PC-9 (cell line): ENCODE measurements at regions not wholly inside any gene's neighbourhood (a gene's known extent, or its start where the extent isn't known, plus 50 kb on each side); places are given as distances from the start of the nearest gene placed in this dataset.

Experiments used
- BruUV-seq: library from RNA; stranded (reverse); fragments of 400-500 nt; replicated peaks from 2 replicates; lab custom pipeline; 2021; lab: Mats Ljungman, UMichigan
- CTCF ChIA-PET: fragments of 300-600 bp; sonication (Branson Sonifier 250); formaldehyde crosslinking; loops from one replicate; lab custom pipeline; 2022; ENCODE audit warnings: antibody characterized with exemption; lab: Charles Lee
- POLR2A ChIA-PET: fragments of 300-600 bp; sonication (Branson Sonifier 250); formaldehyde crosslinking; loops from one replicate; lab custom pipeline; 2022; ENCODE audit warnings: antibody characterized with exemption; ENCODE audit not compliant: unreplicated experiment; lab: Charles Lee
- DNase-seq, 2 experiments: peaks; one replicate each; pipeline versions ENCODE4 v3.0.0 to v3.0.0-alpha.2; 2015 to 2022; ENCODE audit warnings: mixed read lengths in 1 of 2
- H2AFZ ChIP-seq: fragments of 200-600 bp; sonication (generic); 2 replicates; pipeline ENCODE4 v1.8.1; 2017; ENCODE audit warnings: antibody characterized with exemption
- H3F3A ChIP-seq: fragments of 200-600 bp; sonication (generic); 2 replicates; pipeline ENCODE4 v1.8.1; 2017; ENCODE audit warnings: antibody characterized with exemption, mild to moderate bottlenecking, low read depth; ENCODE audit not compliant: insufficient read depth
- H3K27ac ChIP-seq: fragments of 200-600 bp; sonication (generic); 2 replicates; pipeline ENCODE4 v1.6.1; 2016; ENCODE audit warnings: mixed run types
- H3K27me3 ChIP-seq: fragments of 200-600 bp; sonication (generic); 2 replicates; pipeline ENCODE4 v1.6.1; 2016; ENCODE audit warnings: low read depth, mixed run types; ENCODE audit not compliant: insufficient read depth
- H3K36me3 ChIP-seq: fragments of 200-600 bp; sonication (generic); 2 replicates; pipeline ENCODE4 v1.6.1; 2016; ENCODE audit warnings: low read depth, mixed run types
- H3K4me1 ChIP-seq: fragments of 200-600 bp; sonication (generic); replicated peaks from 2 replicates; pipeline ENCODE4 v1.6.1; 2016; ENCODE audit warnings: mixed run types; ENCODE audit not compliant: insufficient read depth
- H3K4me2 ChIP-seq: fragments of 200-600 bp; sonication (generic); 2 replicates; pipeline ENCODE4 v1.6.1; 2017; ENCODE audit warnings: mixed run types
- H3K4me3 ChIP-seq: fragments of 200-600 bp; sonication (generic); 2 replicates; pipeline ENCODE4 v1.6.1; 2016; ENCODE audit warnings: mixed run types
- H3K79me2 ChIP-seq: fragments of 200-600 bp; sonication (generic); 2 replicates; pipeline ENCODE4 v1.6.1; 2017; ENCODE audit warnings: low read depth, mixed run types
- H3K9me2 ChIP-seq: fragments of 200-600 bp; sonication (generic); 2 replicates; pipeline ENCODE4 v1.8.1; 2017; ENCODE audit warnings: mild to moderate bottlenecking; ENCODE audit not compliant: insufficient read depth
- H3K9me3 ChIP-seq: fragments of 200-600 bp; sonication (generic); 2 replicates; pipeline ENCODE4 v1.8.1; 2016; ENCODE audit warnings: low read depth; ENCODE audit not compliant: insufficient read depth
- H4K20me1 ChIP-seq: fragments of 200-600 bp; sonication (generic); 2 replicates; pipeline ENCODE4 v1.8.1; 2017; ENCODE audit not compliant: insufficient read depth
- EZH2 ChIP-seq: fragments of 200-600 bp; sonication (generic); IDR thresholded peaks from 2 replicates; pipeline ENCODE4 v1.8.0; 2017; ENCODE audit warnings: antibody characterized with exemption, low read depth
- intact Hi-C: fragments of 100-400 bp; cut with micrococcal nuclease; formaldehyde crosslinking; loops from one replicate; pipeline ENCODE4 v1.10.0; 2022; ENCODE audit not compliant: unreplicated experiment
- TF ChIP-seq, protein P1 (sequence below): fragments of 200-600 bp; sonication (generic); conservative IDR thresholded peaks from 2 replicates; pipeline ENCODE4 v1.6.1; 2017; ENCODE audit warnings: mixed run types, antibody characterized with exemption, mild to moderate bottlenecking, moderate library complexity

GRCh38 chr15:38670128-38671005 lies 105.8 kb upstream of the RASGRP1 start:
- Histone ChIP-seq H3K27me3 (no peaks in the 10 kb centered on the region), H3K4me2 (no peak overlapping the region), H3K79me2 (no peaks in the 10 kb centered on the region), H3K9me3 (no peaks in the 10 kb centered on the region), H3K4me3 (no peak overlapping the region), H2AFZ (no peak overlapping the region), H3K36me3 (no peaks in the 10 kb centered on the region), H4K20me1 (no peaks in the 10 kb centered on the region), H3K27ac (no peak overlapping the region), H3K9me2 (no peaks in the 10 kb centered on the region), H3F3A (no peaks in the 10 kb centered on the region), H3K4me1 (no peaks in the 10 kb centered on the region)
- no TSS peak for BruUV-seq
- no peak for TF ChIP-seq EZH2
- TF ChIP-seq, protein P1, sequence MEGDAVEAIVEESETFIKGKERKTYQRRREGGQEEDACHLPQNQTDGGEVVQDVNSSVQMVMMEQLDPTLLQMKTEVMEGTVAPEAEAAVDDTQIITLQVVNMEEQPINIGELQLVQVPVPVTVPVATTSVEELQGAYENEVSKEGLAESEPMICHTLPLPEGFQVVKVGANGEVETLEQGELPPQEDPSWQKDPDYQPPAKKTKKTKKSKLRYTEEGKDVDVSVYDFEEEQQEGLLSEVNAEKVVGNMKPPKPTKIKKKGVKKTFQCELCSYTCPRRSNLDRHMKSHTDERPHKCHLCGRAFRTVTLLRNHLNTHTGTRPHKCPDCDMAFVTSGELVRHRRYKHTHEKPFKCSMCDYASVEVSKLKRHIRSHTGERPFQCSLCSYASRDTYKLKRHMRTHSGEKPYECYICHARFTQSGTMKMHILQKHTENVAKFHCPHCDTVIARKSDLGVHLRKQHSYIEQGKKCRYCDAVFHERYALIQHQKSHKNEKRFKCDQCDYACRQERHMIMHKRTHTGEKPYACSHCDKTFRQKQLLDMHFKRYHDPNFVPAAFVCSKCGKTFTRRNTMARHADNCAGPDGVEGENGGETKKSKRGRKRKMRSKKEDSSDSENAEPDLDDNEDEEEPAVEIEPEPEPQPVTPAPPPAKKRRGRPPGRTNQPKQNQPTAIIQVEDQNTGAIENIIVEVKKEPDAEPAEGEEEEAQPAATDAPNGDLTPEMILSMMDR, result no peak
- POLR2A ChIA-PET, result no interaction called here
- no peak for DNase-seq
- intact Hi-C loops, result no loop called here
- CTCF ChIA-PET, result no interaction called here

- Histone ChIP-seq H3K9me3 (no peaks in the 10 kb centered on the region), H3K27ac (no peak overlapping the region), H3K4me2 (no peak overlapping the region), H4K20me1 (no peaks in the 10 kb centered on the region), H3F3A (no peaks in the 10 kb centered on the region), H3K4me3 (no peak overlapping the region), H3K4me1 (no peaks in the 10 kb centered on the region), H3K9me2 (no peaks in the 10 kb centered on the region), H2AFZ (no peak overlapping the region), H3K27me3 (no peaks in the 10 kb centered on the region), H3K36me3 (no peaks in the 10 kb centered on the region), H3K79me2 (no peaks in the 10 kb centered on the region)
- no peak for TF ChIP-seq EZH2
- TF ChIP-seq, protein P1, result no peak
- no peak for DNase-seq
- ChIA-PET POLR2A (no interaction called here), CTCF (no interaction called here)
- intact Hi-C loops, result no loop called here
- BruUV-seq, result no TSS peak
Observed at GRCh38 chr15:38671006-38671387, 106.4 kb upstream of the RASGRP1 start.

GRCh38 chr15:38671675-38672254 lies 107.2 kb upstream of the RASGRP1 start:
- Histone ChIP-seq H3K9me2 (no peaks in the 10 kb centered on the region), H2AFZ (no peak overlapping the region), H3K4me1 (no peaks in the 10 kb centered on the region), H3K4me2 (no peak overlapping the region), H3K27ac (no peak overlapping the region), H3K27me3 (no peaks in the 10 kb centered on the region), H3K79me2 (no peaks in the 10 kb centered on the region), H3K4me3 (no peak overlapping the region), H3F3A (no peaks in the 10 kb centered on the region), H3K36me3 (no peaks in the 10 kb centered on the region), H3K9me3 (no peaks in the 10 kb centered on the region), H4K20me1 (no peaks in the 10 kb centered on the region)
- intact Hi-C loops, result no loop called here
- no TSS peak for BruUV-seq
- POLR2A ChIA-PET, result no interaction called here
- CTCF ChIA-PET, result no interaction called here
- no peak for TF ChIP-seq EZH2
- TF ChIP-seq, protein P1, result no peak
- DNase-seq, result no peak
